ENCODE measurements at regions not wholly inside any gene's neighbourhood (a gene's known extent, or its start where the extent isn't known, plus 50 kb on each side); places are given as distances from the start of the nearest gene placed in this dataset.

DNA sequence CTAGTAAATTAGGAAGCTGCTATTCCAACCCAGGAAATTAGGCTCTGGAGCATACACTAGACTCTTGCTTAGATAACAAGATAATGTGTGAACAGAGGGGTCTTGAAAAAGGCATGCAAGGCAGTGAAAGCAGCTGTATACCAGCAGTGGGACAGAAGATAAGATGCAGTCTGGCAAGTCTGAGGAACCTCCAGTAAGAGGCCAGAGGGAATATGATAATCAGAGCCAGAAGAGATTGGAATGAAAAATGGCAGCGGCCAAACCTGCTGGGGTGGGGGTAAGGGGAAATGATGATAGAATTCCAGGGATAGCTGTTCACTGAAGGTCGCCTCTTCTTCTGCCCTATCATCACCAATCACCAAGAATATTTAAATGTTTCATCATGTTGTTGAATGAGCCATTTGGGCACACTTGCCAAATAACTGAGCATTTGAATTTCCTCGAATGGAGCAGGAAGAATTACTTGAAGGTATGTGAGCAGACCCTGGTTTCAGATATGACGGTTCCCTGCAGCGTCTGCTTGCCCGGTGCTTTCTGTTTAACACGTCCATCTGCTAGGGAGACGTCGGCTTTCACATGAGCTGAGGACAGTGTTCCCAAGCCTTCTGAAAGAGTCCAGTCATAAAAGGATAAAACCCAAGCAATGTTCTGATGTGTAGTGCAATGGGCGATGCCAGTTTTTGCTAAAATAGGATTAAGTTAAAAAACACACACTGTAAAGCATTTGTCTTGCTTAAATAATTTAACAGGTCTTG is 173.3 kb downstream of the RWDD3 start (continued):
- TF ChIP-seq, protein P1, sequence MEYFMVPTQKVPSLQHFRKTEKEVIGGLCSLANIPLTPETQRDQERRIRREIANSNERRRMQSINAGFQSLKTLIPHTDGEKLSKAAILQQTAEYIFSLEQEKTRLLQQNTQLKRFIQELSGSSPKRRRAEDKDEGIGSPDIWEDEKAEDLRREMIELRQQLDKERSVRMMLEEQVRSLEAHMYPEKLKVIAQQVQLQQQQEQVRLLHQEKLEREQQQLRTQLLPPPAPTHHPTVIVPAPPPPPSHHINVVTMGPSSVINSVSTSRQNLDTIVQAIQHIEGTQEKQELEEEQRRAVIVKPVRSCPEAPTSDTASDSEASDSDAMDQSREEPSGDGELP (IDR thresholded peaks at IDR 0.05; ENCODE audit: borderline replicate concordance, low read depth), result no peak
- TF ChIP-seq AKAP8 (CRISPR knock-in tag; IDR thresholded peaks at IDR 0.05), result no peak
- TF ChIP-seq, protein P2, sequence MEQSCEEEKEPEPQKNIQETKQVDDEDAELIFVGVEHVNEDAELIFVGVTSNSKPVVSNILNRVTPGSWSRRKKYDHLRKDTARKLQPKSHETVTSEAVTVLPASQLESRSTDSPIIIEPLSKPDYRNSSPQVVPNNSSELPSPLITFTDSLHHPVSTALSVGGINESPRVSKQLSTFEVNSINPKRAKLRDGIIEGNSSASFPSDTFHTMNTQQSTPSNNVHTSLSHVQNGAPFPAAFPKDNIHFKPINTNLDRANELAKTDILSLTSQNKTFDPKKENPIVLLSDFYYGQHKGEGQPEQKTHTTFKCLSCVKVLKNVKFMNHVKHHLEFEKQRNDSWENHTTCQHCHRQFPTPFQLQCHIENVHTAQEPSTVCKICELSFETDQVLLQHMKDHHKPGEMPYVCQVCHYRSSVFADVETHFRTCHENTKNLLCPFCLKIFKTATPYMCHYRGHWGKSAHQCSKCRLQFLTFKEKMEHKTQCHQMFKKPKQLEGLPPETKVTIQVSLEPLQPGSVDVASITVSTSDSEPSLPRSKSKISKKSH (CRISPR knock-in tag; IDR thresholded peaks at IDR 0.05; ENCODE audit: borderline replicate concordance), result no peak

DNA sequence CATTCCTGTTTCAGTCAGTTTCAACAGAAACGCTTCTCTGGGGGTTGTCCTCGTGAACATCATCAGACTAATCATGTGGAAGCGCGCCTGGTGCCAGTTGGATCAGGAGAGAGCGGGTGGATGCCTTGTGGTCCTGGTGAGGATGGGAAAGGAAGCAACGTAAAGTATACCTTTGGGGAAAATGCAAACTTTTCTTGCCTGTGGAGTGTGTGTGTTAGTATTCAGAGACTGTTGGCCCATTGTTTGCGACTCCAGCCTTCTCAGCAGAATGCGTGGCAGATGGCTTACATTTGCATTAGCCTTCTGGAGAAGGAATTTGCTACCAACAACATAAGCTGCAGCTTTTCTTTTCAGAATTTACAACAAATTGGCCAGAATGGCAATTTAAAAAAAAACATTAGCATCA is 173.9 kb downstream of the RWDD3 start:
- DNase-seq (ENCODE audit: low spot score) (no peak), FAIRE-seq (no peak), ATAC-seq (no peak)
- no peak overlapping the region for H3K4me3 ChIP-seq (replicated peaks in 1 of 3; ENCODE audit: insufficient read depth in 1 of 3, low read depth in 2 of 3, low read length in 3 of 3)
- in situ Hi-C loops (cut with HindIII; ENCODE audit: extremely low pct_ligation_motif_present, low pct_unique_long_range_greater_than_20kb) (no loop called here), intact Hi-C loops (cut with micrococcal nuclease; ENCODE audit: unreplicated experiment) (no loop called here)
- WGBS (ENCODE audit: low lambda C conversion rate), result 11% methylated on average over 8 of the region's 8 CpGs
- H3K79me2 ChIP-seq (ENCODE audit: insufficient read depth, low read length), result no peaks in the 10 kb centered on the region
- no peaks in the 10 kb centered on the region for H3K36me3 ChIP-seq (replicated peaks in 1 of 2; ENCODE audit: control insufficient read depth in 1 of 2, insufficient read depth in 2 of 2, low read length in 2 of 2)
- ChIA-PET CTCF (ENCODE audit: low intra/inter-chr PET ratio, low total read pairs) (no interaction called here), POLR2A (no interaction called here)
- no peaks in the 10 kb centered on the region for H3K4me1 ChIP-seq (ENCODE audit: insufficient read depth, low read length)
- H2AFZ ChIP-seq (ENCODE audit: low read length), result no peak overlapping the region
- no peak overlapping the region for H3K9ac ChIP-seq (ENCODE audit: insufficient read depth, low read depth, low read length)
- H3K9me3 ChIP-seq (ENCODE audit: low read length), result no peaks in the 10 kb centered on the region
- H3K4me2 ChIP-seq (ENCODE audit: low read depth, low read length), result no peak overlapping the region
- no peak overlapping the region for H3K27ac ChIP-seq (ENCODE audit: extremely low read length, insufficient read depth, low read length)
- BruUV-seq (replicated peaks), result no TSS peak
- no peaks in the 10 kb centered on the region for H3K27me3 ChIP-seq (ENCODE audit: control insufficient read depth in 1 of 2, insufficient read depth in 2 of 2, low read length in 2 of 2)
- H4K20me1 ChIP-seq (ENCODE audit: insufficient read depth, low read length), result no peaks in the 10 kb centered on the region
- TF ChIP-seq, protein P1 (IDR thresholded peaks at IDR 0.05; ENCODE audit: borderline replicate concordance, low read depth), result no peak
- no peak for TF ChIP-seq AGO1 (IDR thresholded peaks at IDR 0.05; ENCODE audit: low read depth, low read length, poor library complexity, severe bottlenecking)
- TF ChIP-seq POLR2AphosphoS2 (IDR thresholded peaks at IDR 0.05; ENCODE audit: low read depth, low read length), result no peak
- TF ChIP-seq RNF2 (conservative IDR thresholded peaks at IDR 0.05; ENCODE audit: low read depth), result no peak
- TF ChIP-seq TEAD2 (CRISPR knock-in tag; IDR thresholded peaks at IDR 0.05), result no peak
- no peak for TF ChIP-seq ZMYM4 (CRISPR knock-in tag; IDR thresholded peaks at IDR 0.05)
- TF ChIP-seq, protein P3, sequence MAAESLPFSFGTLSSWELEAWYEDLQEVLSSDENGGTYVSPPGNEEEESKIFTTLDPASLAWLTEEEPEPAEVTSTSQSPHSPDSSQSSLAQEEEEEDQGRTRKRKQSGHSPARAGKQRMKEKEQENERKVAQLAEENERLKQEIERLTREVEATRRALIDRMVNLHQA (CRISPR knock-in tag; IDR thresholded peaks at IDR 0.05), result no peak
- TF ChIP-seq ZNF563 (CRISPR knock-in tag; IDR thresholded peaks at IDR 0.05), result no peak
- no peak for TF ChIP-seq ZNF552 (CRISPR knock-in tag; IDR thresholded peaks at IDR 0.05; ENCODE audit: borderline replicate concordance)
- TF ChIP-seq, protein P4, sequence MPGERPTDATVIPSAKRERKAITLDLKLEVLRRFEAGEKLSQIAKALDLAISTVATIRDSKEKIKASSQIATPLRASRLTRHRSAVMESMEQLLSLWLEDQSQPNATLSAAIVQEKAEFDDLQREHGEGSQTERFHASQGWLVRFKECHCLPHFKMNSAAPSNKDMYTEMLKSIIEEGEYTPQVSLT (CRISPR knock-in tag; IDR thresholded peaks at IDR 0.05; ENCODE audit: borderline replicate concordance, low read depth), result no peak
- TF ChIP-seq MEF2D (CRISPR knock-in tag; IDR thresholded peaks at IDR 0.05), result no peak
- TF ChIP-seq, protein P5, sequence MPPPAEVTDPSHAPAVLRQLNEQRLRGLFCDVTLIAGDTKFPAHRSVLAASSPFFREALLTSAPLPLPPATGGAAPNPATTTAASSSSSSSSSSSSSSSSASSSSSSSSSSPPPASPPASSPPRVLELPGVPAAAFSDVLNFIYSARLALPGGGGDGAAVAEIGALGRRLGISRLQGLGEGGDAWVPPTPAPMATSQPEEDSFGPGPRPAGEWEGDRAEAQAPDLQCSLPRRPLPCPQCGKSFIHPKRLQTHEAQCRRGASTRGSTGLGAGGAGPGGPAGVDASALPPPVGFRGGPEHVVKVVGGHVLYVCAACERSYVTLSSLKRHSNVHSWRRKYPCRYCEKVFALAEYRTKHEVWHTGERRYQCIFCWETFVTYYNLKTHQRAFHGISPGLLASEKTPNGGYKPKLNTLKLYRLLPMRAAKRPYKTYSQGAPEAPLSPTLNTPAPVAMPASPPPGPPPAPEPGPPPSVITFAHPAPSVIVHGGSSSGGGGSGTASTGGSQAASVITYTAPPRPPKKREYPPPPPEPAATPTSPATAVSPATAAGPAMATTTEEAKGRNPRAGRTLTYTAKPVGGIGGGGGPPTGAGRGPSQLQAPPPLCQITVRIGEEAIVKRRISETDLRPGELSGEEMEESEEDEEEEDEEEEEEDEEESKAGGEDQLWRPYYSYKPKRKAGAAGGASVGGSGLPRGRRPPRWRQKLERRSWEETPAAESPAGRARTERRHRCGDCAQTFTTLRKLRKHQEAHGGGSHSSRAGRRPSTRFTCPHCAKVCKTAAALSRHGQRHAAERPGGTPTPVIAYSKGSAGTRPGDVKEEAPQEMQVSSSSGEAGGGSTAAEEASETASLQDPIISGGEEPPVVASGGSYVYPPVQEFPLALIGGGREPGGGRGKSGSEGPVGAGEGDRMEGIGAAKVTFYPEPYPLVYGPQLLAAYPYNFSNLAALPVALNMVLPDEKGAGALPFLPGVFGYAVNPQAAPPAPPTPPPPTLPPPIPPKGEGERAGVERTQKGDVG (CRISPR knock-in tag; IDR thresholded peaks at IDR 0.05; ENCODE audit: borderline replicate concordance), result no peak
